SIG-M5 treated with dmso at 0.1 percent for 504 hours (cell line): ENCODE measurements at regions not wholly inside any gene's neighbourhood (a gene's known extent, or its start where the extent isn't known, plus 50 kb on each side); places are given as distances from the start of the nearest gene placed in this dataset.
"Not testable (repeated sequence)": the region's sequence is repeated elsewhere in the genome, so short reads cannot be mapped to it uniquely, and the experiment has no call there.

Experiments used
- DNase-seq: peaks from one replicate; lab custom pipeline; 2025; ENCODE audit not compliant: unreplicated experiment; lab: John Stamatoyannopoulos, UW

- no peak for DNase-seq
Measured at GRCh38 chr11:101835506-101836063, 79.2 kb upstream of the CEP126 start.

DNA sequence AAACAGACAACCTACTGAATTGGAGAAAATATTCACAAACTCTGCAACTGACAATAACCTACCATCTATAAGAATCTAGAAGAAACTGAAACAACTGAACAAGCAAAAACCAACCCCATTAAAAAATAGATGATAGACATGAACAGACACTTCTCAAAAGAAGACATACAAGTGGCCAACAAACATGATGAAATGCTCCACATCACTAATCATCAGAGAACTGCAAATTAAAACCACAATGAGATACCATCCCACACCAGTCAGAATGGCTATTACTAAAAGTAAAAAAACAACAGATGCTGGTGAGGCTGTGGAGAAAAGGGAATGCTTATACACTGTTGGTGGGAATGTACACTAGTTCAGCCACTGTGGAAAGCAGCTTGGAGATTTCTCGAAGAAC is 84.3 kb upstream of the CEP126 start:
- not testable (repeated sequence) for DNase-seq

GRCh38 chr11:101825531-101825930 is 89.3 kb upstream of the CEP126 start:
- DNase-seq, result no peak

- no peak for DNase-seq
Measured at GRCh38 chr11:101817581-101817980, 97.2 kb upstream of the CEP126 start.

GRCh38 chr11:101816613-101817012 is 98.2 kb upstream of the CEP126 start:
- no peak for DNase-seq

DNA sequence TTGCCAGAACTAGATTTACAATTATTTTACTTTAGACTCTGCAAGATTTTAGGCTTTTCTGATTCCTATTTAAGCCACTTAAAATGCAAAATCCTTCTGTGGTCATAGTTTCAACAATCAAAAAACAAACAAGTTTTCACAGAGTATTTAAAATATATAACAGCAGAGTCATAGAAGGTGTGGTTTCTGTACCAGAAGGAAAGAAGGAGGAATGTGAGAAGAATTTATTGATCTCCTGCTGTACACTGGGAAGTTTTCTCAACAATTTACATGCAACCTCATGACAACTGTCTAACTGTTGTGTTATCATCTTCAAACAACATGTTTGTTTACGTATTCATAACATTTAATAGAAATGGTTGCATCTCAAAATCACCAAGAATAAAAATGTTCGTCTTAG is 102.3 kb upstream of the CEP126 start:
- DNase-seq, result no peak

GRCh38 chr11:101810546-101810945 is 104.3 kb upstream of the CEP126 start:
- no peak for DNase-seq

GRCh38 chr11:101807531-101807930 is 107.3 kb upstream of the CEP126 start:
- no peak for DNase-seq

- DNase-seq, result no peak
Measured at GRCh38 chr11:101803651-101804050, 111.2 kb upstream of the CEP126 start.

GRCh38 chr11:101797335-101797734 is 117.5 kb upstream of the CEP126 start:
- DNase-seq, result no peak

- no peak for DNase-seq
Measured at GRCh38 chr11:101792814-101793213, 122.0 kb upstream of the CEP126 start.

GRCh38 chr11:101786916-101787315 is 127.9 kb upstream of the CEP126 start:
- no peak for DNase-seq

DNA sequence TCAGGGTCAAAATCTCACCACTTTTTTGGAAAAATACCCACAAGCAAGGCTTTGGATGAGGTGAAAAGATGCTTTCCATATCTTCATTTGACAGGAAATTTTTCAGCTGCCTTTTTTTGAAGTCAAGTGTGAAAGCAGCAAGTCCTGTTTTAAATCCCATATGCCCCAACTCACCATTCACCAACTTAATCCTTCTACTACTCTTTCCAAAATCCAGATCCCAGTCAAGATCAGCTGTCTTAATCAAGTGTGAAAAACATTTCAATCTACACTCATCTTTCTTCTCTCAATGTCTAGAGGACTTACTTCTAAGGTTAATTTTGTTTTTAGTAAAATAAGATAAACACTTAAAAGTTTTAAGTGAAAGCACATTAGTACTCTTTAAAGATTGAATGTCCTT is 128.4 kb upstream of the CEP126 start:
- DNase-seq, result no peak

GRCh38 chr11:101779167-101779566 is 135.6 kb upstream of the CEP126 start:
- DNase-seq, result not testable (repeated sequence)

GRCh38 chr11:101777476-101777875 is 137.3 kb upstream of the CEP126 start:
- no peak for DNase-seq

GRCh38 chr11:101775033-101775432 is 139.8 kb upstream of the CEP126 start:
- DNase-seq, result no peak

- no peak for DNase-seq
Measured at GRCh38 chr11:101770648-101771047, 144.2 kb upstream of the CEP126 start.

- no peak for DNase-seq
Measured at GRCh38 chr11:101765932-101766331, 148.9 kb upstream of the CEP126 start.

DNA sequence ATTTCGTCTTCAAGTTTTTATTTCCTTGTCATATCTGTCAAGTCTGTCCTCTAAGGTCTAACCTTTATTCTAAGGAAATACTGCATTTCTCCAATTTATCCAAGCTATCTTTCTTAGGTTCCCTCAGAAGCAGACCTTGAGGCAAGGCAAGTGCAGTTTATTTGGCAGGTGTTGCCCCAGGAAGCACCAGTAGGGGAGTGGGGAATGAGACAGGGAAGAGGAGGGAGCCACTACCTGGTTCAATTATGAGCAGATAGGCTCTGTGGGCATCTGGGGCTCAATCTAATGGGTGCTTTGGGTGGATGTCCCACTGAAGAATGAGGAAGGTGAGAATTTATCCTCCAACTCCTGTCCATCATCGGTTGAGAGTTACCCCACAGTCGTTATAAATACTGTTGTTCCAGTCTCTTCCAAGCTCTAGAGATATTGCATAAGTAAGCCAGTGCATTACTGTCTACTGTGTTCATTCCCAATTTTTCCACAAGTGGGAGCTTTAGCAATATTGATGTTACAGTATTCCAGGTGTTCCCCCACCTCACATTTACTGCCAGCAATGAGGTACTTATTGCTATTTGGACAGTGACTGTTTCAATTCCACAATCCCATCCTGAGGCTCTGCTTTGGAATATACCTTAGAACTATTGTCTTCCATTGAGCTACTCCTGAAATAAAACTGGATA is 154.9 kb upstream of the CEP126 start:
- DNase-seq, result no peak

- no peak for DNase-seq
Measured at GRCh38 chr11:101757741-101758140, 157.1 kb upstream of the CEP126 start.

DNA sequence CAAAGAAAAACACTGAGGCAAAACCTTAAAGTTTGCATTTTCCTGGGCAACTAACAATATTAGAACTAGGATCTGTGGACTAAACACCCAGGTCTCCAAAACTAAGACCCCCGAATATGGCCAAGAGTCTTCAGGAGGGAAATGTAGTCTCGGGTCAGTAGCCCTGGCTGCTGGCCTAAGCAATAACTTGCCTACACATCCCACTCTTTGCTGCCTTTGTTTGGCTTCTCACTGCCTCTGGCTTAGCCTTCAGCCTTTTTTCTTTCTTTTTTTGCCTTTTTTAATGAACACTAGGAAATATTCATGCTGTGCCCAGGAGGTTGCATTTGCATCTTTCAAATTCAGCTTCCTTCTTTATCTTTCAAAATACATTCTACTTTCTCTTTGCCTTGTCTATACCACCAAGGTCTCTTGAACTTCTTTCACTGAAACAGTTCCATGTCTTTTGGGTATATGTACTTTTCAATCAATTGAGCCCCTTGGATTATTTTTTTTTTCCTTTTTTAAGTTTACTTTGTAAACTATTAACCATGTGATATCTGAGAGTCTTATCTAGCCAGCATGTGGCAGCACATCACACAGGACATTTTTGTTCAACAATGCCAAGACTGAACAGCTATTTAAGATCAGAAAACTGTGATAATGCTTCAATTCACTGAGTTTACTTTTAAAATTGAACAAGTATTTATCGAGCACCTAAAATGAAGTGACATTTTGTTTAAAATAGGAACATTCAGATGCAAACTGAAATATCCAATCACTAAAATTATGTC is 165.0 kb upstream of the TRPC6 start:
- no peak for DNase-seq

- no peak for DNase-seq
Measured at GRCh38 chr11:101745756-101746155, 161.9 kb upstream of the TRPC6 start.
